ENCODE measurements at regions not wholly inside any gene's neighbourhood (a gene's known extent, or its start where the extent isn't known, plus 50 kb on each side); places are given as distances from the start of the nearest gene placed in this dataset.

DNA sequence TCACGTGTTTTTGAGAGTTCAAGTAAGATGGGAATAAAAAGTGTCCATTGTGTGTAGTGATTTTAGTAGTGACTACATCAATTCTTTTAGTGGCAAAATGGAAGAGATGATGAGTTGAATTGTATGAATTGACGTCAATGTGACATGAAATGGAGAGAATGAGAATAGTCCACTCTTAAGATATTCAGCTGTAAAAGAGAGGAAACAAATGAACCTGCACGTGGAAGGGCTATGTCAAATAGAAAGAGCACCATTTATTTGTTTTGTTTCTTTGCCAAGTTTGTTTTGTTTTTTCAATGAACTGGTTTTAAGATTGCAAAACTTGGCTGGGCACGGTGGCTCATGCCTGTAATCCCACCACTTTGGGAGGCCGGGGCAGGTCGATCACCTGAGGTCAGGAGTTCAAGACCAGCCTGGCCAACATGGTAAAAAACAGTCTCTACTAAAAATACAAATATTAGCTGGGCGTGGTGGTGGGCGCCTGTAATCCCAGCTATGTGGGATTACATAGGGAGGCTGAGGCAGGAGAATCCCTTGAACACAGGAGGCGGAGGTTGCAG is 453.8 kb downstream of the TAF11L14 start (continued):
- TF ChIP-seq, protein P1, sequence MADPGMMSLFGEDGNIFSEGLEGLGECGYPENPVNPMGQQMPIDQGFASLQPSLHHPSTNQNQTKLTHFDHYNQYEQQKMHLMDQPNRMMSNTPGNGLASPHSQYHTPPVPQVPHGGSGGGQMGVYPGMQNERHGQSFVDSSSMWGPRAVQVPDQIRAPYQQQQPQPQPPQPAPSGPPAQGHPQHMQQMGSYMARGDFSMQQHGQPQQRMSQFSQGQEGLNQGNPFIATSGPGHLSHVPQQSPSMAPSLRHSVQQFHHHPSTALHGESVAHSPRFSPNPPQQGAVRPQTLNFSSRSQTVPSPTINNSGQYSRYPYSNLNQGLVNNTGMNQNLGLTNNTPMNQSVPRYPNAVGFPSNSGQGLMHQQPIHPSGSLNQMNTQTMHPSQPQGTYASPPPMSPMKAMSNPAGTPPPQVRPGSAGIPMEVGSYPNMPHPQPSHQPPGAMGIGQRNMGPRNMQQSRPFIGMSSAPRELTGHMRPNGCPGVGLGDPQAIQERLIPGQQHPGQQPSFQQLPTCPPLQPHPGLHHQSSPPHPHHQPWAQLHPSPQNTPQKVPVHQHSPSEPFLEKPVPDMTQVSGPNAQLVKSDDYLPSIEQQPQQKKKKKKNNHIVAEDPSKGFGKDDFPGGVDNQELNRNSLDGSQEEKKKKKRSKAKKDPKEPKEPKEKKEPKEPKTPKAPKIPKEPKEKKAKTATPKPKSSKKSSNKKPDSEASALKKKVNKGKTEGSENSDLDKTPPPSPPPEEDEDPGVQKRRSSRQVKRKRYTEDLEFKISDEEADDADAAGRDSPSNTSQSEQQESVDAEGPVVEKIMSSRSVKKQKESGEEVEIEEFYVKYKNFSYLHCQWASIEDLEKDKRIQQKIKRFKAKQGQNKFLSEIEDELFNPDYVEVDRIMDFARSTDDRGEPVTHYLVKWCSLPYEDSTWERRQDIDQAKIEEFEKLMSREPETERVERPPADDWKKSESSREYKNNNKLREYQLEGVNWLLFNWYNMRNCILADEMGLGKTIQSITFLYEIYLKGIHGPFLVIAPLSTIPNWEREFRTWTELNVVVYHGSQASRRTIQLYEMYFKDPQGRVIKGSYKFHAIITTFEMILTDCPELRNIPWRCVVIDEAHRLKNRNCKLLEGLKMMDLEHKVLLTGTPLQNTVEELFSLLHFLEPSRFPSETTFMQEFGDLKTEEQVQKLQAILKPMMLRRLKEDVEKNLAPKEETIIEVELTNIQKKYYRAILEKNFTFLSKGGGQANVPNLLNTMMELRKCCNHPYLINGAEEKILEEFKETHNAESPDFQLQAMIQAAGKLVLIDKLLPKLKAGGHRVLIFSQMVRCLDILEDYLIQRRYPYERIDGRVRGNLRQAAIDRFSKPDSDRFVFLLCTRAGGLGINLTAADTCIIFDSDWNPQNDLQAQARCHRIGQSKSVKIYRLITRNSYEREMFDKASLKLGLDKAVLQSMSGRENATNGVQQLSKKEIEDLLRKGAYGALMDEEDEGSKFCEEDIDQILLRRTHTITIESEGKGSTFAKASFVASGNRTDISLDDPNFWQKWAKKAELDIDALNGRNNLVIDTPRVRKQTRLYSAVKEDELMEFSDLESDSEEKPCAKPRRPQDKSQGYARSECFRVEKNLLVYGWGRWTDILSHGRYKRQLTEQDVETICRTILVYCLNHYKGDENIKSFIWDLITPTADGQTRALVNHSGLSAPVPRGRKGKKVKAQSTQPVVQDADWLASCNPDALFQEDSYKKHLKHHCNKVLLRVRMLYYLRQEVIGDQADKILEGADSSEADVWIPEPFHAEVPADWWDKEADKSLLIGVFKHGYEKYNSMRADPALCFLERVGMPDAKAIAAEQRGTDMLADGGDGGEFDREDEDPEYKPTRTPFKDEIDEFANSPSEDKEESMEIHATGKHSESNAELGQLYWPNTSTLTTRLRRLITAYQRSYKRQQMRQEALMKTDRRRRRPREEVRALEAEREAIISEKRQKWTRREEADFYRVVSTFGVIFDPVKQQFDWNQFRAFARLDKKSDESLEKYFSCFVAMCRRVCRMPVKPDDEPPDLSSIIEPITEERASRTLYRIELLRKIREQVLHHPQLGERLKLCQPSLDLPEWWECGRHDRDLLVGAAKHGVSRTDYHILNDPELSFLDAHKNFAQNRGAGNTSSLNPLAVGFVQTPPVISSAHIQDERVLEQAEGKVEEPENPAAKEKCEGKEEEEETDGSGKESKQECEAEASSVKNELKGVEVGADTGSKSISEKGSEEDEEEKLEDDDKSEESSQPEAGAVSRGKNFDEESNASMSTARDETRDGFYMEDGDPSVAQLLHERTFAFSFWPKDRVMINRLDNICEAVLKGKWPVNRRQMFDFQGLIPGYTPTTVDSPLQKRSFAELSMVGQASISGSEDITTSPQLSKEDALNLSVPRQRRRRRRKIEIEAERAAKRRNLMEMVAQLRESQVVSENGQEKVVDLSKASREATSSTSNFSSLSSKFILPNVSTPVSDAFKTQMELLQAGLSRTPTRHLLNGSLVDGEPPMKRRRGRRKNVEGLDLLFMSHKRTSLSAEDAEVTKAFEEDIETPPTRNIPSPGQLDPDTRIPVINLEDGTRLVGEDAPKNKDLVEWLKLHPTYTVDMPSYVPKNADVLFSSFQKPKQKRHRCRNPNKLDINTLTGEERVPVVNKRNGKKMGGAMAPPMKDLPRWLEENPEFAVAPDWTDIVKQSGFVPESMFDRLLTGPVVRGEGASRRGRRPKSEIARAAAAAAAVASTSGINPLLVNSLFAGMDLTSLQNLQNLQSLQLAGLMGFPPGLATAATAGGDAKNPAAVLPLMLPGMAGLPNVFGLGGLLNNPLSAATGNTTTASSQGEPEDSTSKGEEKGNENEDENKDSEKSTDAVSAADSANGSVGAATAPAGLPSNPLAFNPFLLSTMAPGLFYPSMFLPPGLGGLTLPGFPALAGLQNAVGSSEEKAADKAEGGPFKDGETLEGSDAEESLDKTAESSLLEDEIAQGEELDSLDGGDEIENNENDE (IDR thresholded peaks at IDR 0.05; ENCODE audit: insufficient replicate concordance, low read length): no peak
- TF ChIP-seq POLR2A (IDR thresholded peaks at IDR 0.05; ENCODE audit: control extremely low read depth in 1 of 2, low read depth in 2 of 2, low read length in 2 of 2): no peak

Data from H1 (cell line).